GM19238 (cell line): ENCODE measurements at regions not wholly inside any gene's neighbourhood (a gene's known extent, or its start where the extent isn't known, plus 50 kb on each side); places are given as distances from the start of the nearest gene placed in this dataset.
A peak's percentile ranks its signal among the peaks of the same experiment; 100 is the strongest.

Experiments used
- DNase-seq: peaks from one replicate; pipeline ENCODE4 v3.0.0; 2011; ENCODE audit warnings: low spot score; ENCODE audit not compliant: insufficient read length

DNA sequence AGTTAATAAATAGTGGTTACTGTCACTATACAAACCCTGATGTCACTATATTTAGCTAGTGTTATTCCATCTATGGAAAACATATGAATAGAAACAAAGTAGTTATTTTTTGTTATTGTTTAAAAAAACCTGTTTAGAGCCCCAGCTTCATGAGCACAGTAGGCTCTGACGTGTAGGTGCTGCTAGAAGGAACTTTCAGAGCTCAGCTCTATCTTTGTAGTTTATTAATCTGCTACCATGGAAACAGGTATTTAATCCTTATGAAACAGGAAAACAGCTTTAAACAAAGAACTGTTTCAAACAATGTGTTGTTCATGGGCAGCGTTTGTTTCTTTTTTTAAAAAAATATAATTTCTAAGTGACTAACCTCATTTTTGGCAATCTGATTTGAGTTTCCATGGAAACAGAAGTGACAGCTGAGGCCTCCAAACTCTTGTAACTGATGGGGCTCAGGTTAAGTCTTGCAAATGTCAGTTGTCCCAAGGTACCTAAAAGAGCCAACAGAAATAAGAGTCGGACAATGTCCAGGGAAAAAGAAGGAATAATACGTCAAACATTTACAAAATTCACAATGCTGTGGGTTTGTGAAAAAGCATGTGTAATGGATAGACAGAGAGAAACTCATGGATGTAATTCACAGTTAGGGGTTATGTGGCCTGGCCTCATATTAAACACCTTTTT lies 162.0 kb upstream of the C21orf91 start:
- DNase-seq, result no peak

DNA sequence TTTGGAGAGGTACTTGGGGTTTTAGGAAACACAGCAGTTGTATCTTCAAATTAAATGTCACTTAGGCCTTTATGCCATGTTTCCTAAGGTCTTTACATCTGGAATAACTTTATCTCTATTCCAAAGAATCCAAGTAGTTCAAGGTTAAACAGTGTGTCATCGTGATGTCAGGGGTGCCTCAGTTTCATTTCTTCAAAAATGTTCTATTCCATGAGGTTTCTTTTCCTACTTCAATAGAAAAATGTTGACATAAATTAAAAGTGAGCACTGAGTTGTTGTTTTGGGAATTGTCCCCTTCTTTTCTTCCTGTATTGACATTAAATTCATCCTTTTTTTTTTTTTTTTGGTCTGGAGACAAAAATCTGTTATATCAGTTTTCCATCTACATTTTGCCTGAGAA lies 160.6 kb upstream of the C21orf91 start:
- no peak for DNase-seq

GRCh38 chr21:17978895-17979294 lies 159.7 kb upstream of the C21orf91 start:
- no peak for DNase-seq

DNA sequence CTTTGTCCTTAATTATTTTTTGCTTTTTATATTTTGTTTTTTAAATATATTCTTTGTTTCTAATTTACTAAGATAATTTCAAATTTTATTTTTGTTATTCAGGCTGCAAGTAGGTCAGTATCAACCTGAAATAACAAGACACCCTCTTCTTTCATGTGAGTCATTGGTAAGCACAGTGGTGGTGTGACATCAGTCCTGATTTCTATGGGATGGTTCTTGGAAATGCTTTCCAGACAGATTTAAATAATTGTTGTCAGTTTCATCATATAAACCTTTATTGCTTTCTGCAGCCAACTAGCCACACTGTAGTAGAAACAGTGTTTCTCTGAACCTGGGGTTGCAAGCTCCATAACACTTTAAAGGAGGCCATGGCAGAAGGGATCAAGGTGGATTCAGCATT lies 157.5 kb upstream of the C21orf91 start:
- DNase-seq, result no peak

GRCh38 chr21:17976139-17976538 lies 157.0 kb upstream of the C21orf91 start:
- DNase-seq, result no peak

GRCh38 chr21:17967319-17967718 lies 148.2 kb upstream of the C21orf91 start:
- DNase-seq, result no peak

- DNase-seq, result no peak
Observed at GRCh38 chr21:17964716-17965115, 145.6 kb upstream of the C21orf91 start.

DNA sequence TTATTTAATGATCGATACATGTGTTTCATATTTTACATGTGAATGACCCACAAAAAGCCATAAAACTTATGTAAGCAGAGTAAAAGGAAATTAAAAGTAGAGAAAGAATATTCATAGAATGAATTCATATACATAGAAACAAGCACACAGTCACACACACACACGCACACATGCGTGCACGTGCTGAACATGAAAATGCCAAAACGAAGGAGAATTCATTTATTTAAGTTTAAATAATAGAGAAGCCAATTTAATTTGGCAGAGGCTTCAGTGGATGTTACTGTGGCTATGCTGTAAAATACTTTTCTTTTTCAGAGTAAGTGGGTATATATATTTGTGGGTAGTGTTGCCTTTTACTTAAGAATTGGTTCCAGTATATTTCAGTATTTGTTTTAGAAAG lies 145.0 kb upstream of the C21orf91 start:
- no peak for DNase-seq

DNA sequence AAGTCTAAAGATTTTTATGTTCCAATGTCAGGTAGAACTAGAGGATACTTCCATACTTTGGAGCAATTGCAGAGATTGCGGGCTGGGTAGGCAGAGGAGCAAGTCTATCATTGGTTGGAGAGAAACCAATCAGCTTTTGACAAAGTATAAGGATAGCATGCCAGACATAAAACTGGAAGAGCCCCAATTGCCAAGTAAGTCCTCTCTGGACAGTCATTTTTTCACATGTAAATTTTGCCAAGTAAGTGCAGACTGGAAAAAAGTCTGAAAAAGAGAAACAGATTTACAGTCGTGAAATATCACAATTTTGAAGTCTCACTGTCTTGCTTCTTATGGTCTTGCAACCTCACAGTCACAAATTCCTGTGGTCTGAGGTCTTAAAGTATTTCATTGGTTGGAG lies 131.4 kb upstream of the C21orf91 start:
- DNase-seq, result no peak

DNA sequence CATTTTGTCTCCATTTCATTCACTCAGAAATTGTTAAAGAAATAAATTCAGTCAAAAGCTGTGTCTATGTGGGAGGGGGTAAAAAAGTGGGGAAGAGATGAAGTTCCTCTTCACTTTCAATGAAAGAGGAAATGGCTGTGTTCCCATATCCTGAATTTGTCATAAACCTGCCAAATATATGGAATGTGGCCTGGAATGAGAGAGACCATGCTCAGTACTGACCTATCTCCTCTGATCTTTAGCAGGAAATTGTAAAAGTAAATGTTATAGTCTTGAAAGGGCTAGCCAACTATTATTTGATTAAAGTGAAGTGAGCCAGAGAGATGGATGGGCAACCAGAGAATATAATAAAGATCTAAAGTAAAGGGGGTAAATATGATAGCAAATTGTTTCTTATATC lies 130.3 kb upstream of the C21orf91 start:
- no peak for DNase-seq

- DNase-seq, result no peak
Observed at GRCh38 chr21:17947531-17947930, 128.4 kb upstream of the C21orf91 start.

GRCh38 chr21:17931080-17931479 lies 111.9 kb upstream of the C21orf91 start:
- no peak for DNase-seq

GRCh38 chr21:17930093-17930492 lies 110.9 kb upstream of the C21orf91 start:
- DNase-seq, result no peak

GRCh38 chr21:17929510-17929909 lies 110.4 kb upstream of the C21orf91 start:
- no peak for DNase-seq

GRCh38 chr21:17925899-17926298 lies 106.7 kb upstream of the C21orf91 start:
- no peak for DNase-seq

DNA sequence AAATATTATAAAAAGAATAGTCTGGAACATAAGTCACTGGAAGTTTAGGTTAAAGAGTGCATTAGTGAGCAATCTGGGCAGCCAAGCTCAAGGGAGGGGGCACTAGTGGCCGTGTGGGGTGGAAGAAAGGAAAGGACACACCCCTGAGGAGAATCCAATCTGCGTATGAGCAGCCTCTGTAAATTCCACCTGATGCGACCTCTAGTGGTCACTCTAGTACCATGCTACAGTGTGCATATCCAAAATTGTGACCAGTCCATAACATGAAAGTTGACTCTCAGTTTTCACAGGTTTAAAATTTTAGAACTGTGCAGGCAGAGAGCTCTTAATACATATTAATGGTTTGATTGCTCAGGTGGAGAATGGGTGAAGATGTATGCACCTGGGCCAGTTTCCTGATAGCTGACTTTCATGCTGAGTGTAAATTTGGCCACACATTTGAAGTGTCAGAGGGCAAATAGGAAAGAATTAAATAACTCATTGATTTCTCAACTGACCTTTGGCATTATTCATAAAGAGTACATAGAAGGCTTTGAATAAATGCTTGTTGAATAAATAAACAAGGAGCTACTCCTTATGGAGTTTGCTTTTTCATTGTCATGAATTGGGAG lies 105.9 kb upstream of the C21orf91 start:
- DNase-seq, result peak; percentile 28

GRCh38 chr21:17921579-17922530 lies 102.7 kb upstream of the C21orf91 start:
- DNase-seq, result no peak

- no peak for DNase-seq
Observed at GRCh38 chr21:17915976-17916375, 96.8 kb upstream of the C21orf91 start.

DNA sequence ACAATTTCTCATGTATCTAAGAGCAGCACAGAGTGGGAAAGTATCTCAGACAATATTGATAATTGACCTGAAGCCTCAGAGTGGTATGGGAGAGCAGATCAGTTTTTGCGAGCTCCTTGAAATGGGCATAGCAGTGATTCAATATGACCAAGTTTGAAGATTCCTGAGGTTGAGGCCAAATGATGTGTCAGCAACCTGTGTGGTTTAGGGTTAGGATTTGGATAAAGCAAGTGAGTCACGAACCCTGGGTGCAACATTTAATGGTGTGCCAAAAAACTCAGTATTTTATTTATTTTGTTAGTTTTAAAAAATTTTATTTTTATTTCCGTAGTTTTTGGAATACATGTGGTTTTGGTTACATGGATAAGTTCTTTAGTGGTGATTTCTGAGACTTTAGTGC lies 92.5 kb upstream of the C21orf91 start:
- DNase-seq, result no peak

GRCh38 chr21:17903929-17904639 lies 84.9 kb upstream of the C21orf91 start:
- DNase-seq, result no peak

DNA sequence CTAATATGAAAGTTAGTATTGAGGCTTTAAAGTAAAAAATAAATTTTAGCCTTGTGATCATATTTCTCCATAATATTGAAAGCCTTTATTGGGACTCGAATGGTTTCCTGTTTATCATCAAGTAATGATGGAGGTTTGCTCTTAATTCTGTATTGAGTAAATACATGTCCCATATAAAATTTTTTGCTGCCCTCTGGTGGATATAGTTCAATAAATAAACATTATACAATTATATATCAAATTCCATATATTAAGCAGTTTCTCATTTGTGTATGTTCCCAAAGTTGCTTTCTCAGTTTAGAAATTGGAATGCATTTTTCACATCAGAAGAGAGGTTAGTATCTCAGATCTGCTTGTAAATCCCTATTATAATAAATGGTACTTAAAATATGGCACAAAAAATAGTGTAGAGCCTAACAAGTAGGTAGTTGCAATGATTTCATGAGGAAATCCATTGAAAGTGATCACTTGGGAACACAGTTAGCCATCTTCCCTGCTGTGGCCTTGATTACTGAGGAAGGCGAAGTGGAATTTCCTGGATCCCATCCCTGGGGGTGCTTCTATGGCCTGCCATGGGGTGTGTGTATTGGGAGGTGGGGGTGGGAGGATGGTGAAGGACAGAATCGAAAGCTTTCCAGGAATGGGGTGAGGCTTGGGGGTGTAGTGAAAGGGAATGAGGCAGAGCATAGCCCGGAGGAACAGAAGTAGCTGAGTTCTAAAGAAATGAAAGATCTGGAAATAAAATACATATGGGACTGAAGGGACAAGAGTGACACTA lies 84.1 kb upstream of the C21orf91 start:
- DNase-seq, result no peak
